ENCODE measurements at regions not wholly inside any gene's neighbourhood (a gene's known extent, or its start where the extent isn't known, plus 50 kb on each side); places are given as distances from the start of the nearest gene placed in this dataset.

DNA sequence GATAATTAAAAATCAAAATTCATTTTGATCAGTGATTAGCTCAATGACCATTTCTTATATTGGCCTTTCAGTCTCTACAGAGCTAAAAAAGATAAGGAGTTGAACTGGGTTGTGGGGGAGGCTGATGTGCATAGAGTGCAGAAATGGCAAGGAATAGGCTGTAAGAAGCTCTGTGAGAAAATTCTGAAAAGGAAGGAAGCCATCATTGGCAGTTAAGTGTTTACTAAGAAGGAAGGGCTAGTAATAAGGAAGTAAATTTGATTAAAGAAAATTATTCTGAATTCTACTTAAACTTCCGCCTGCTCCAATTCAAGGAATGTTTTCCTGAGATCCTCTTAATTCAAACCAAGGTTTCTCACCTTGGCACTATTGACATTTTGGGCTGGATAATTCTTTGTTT, 187.5 kb downstream of the MZT1 start:
- no peak for DNase-seq (ENCODE audit: low spot score)
- in situ Hi-C loops (cut with HindIII; ENCODE audit: low sequenced_read_pairs): no loop called here

DNA sequence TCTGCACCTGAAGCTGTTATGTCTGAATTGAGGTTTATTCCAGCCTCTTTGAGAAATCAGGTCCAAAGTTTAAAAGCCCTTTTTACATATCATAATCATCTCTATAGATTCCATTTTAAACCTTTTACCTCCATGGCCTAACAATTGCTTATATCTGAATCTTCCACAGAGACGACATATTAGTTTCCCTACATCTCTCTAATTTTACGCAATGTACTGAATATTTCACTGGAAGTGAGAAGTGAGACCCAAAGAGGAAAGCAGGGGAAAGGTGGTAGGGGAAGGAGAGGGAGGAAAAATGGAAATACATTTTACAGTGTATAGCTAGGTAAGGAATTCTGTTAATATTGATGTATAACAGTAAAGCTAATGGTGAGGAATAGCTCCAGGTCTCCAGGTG, 189.6 kb downstream of the MZT1 start:
- in situ Hi-C loops (cut with HindIII; ENCODE audit: low sequenced_read_pairs): no loop called here
- no peak for DNase-seq (ENCODE audit: low spot score)

DNA sequence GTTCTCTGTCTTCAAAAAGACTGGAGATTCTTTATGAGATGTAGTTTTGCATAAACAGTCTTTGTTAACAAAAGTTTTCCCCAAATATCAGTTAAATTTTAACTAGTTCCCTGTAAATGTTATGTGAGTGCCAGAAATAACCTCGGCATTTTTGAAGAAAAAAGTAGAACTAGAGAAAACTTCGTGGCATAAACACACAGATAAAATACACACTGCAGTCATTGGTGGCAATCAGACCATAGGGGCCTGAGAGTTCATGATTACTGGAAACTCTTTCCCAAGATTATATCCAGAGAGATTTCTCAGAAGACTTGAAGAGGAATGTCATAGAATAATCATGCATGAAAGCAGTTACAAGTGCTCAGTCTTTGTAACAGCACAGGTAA, 190.0 kb downstream of the MZT1 start:
- DNase-seq (ENCODE audit: low spot score): no peak
- in situ Hi-C loops (cut with HindIII; ENCODE audit: low sequenced_read_pairs): no loop called here

DNA sequence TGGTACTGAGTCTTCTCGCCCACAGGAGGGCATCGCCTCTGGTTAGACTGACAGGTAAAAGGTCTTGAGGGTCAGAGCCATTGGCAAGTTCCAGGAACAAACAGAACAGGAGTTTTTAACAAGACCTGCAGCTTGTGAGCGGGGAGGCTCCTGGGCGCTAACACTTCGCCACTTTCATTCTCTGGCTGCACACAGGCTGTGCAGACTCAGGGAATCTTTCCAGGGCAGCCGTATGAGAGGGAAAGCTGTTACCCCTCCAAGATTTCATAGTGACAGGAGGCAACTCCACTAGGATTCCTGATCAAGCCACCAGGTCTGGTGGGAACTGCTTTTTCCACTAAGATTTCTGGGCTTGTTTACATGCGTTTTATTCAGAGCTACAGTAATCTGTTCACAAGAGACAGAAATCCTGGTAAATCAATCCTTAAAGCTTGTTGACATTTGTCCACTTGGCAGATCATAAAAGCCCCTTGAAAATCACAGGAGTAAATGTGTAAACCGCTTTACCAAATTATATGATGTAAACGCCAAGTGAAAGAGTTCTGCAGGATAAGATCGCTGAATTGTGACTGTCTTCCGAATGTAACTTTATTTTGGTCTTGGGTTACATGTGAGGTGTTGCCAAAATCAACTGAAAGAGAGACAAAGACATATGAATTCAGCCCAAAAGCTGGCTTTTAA, 190.6 kb downstream of the MZT1 start:
- in situ Hi-C loops (cut with HindIII; ENCODE audit: low sequenced_read_pairs): no loop called here
- DNase-seq (ENCODE audit: low spot score): peak; percentile 84

DNA sequence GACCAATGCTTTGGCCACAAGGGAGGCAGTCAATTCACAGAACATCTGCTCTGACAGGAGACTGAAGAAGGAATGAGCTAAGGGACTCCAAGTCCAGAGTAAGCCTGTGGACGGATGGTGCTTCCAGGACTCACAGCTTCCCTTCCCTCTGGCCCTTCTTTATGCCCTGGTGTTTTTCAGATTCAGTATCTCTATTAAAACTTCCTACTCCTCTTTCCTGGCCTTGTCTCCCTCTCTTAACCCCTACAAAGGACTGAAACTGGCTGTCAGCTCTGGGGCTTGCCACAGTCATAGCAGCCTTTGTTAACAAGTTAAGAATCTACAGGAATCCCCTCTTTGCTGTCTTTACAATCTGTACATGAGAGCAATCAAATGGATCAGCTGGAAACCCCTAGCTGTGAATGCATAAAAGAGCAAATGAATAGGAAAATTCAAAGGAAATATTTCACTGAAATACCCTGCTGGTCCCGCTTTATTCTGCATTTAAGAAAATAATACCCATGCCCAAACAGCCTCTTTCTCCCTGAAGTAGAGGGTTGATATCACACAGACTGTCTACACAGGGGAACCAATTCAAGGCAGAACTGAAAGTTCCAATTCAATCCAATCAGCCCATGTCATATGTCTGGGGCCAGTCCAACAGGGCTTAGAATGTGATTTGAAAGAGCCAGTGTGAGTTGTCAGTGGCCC, 192.3 kb downstream of the MZT1 start:
- in situ Hi-C loops (cut with HindIII; ENCODE audit: low sequenced_read_pairs): no loop called here
- no peak for DNase-seq (ENCODE audit: low spot score)

DNA sequence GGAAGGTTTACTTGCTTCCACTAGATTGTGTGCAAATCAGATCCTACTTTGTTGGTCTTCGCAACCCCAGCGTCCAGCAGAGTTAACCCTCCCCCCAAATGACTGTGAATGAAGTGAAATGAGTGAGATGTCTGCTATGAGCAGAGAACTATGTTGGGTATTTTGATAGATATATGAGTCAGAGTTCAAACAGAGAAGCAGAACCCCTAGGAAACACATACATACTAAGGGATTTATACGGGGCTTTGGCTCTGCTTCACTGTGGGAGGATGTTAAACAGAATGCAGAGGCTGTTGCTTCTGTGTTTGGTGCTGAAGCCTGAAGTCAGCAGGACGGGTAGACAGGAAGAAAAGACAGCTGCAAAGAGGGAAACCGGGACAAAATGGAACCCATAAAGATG, 197.0 kb downstream of the MZT1 start:
- in situ Hi-C loops (cut with HindIII; ENCODE audit: low sequenced_read_pairs): no loop called here
- DNase-seq (ENCODE audit: low spot score): no peak

DNA sequence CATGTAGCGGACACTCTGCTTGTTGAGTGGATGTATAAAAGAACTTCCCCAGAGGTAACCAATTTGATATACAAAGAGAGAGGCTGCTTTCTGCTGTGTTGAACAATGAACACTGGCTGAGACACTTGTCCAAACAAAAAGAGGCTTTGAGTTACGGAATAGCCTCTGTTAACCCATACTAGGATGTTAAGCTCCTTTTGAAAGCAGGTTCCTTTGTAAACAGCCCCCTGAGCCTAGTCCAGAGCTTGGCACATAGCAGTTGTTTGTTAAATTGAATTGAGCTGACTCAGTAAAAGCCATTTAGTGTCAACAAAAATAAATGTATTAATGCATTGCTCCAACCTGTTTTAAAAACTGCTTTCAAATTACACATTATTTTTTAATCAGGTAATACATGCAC, 200.1 kb downstream of the MZT1 start:
- in situ Hi-C loops (cut with HindIII; ENCODE audit: low sequenced_read_pairs): no loop called here
- no peak for DNase-seq (ENCODE audit: low spot score)

DNA sequence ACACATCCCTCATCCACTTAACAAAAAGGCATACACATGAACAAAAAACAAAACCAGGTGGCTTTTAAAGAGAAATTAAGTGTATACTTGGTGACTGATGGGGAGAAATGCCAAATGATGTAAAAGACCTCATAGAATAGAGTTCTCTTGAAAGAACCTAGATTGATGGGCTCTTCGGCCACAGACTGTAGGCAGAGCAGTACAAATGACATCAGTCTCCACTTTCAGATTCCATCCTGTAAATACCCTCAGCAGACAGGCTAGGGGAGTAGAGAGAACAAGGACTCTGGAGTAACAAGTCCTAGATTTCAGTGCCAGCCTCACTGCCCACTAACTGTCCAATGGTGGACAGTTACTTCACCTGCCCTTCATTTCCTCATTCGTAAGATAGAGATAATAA, 203.8 kb downstream of the MZT1 start:
- in situ Hi-C loops (cut with HindIII; ENCODE audit: low sequenced_read_pairs): no loop called here
- DNase-seq (ENCODE audit: low spot score): no peak

DNA sequence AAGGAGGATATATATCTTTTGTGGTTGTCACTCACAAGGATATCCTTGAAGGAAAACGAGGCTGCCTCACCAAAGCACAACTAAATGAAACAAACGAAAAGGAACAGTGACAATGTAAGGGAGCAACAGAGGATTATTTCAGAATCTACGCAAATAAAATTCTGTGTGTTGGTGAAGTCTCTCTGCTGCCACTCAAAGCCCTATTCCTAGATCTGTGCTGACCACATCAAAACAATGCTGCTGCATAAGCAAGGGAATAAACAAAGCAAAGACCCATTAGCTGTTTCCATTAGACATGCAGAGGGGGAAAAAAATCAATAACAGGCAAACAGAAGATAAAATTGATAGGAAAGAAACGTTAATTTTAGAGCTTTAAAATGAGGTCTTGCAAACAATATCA, 204.4 kb downstream of the MZT1 start:
- in situ Hi-C loops (cut with HindIII; ENCODE audit: low sequenced_read_pairs): no loop called here
- no peak for DNase-seq (ENCODE audit: low spot score)

DNA sequence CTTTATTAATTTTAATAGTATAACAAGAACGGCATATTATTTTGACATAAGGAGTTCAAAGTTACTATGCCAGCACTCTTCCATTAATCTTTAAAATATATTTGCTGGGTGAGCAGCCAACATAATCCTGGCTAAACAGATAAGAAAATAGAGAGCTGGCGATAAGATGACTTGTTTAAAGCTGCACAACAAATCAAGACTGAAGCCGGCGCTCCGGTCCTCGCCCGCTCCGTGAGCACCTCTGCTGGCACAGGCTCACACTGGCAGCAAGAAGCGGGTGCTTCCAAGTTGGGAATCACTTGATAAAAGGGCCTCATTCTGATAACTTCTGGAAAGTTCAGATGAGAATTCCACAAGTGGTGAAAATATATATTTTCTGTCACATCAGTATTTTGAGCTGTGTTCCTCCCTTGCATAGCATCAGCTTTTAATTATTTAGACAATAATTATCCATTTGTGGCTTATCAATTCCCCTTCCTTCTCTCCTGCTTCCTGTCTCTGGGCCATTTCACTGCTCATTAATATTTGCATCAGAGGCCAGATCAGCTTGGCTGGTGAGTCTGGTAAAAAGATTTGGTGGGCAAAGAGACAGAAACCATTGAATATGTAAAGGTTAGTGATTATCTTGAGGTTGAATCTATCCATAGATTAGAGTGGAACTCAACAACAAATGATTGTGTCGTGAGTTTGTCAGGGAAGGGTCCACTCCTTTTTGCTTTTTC, 205.3 kb downstream of the MZT1 start:
- in situ Hi-C loops (cut with HindIII; ENCODE audit: low sequenced_read_pairs): no loop called here

DNA sequence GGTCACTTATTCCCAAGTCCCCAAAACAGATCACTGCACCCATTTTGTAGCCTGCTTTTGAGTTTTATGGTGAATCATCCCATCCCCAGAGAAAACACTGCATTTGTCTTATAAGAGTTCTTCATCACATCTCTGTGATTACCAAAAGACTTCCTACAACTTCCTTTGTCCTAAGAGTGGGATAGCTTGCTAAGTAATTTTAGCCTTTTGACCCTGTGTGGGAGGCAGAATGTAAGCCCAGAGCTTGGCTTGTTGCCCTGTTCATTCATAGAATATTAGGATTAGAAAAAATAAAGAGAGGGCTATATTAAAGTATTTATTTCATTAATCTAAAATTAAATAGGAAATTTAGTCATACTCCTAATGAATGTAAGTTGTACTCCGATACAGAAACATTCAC, 213.3 kb downstream of the MZT1 start:
- no peak for DNase-seq (ENCODE audit: low spot score)
- in situ Hi-C loops (cut with HindIII; ENCODE audit: low sequenced_read_pairs): no loop called here

More for the DNA sequence above, 205.3 kb downstream of the MZT1 start:
- DNase-seq (ENCODE audit: low spot score): no peak

DNA sequence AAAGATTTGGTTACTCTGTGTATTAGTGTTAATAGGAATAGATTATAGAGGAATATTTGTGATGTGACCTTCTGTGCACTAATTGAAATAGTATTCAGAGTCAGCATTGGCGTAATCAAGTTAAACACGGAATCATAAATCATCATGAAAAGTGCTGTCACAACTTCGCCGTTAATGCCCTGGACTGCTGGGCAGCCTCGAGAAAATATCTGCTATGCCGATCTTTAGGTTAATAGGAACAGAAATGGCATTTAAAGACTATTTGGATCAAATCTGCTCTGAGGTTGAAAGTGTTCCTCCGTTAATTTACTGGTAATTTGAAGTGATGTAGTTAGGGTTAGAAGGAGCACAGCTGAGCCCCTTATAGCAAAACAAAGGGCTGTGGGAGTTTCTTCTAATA, 219.0 kb downstream of the MZT1 start:
- in situ Hi-C loops (cut with HindIII; ENCODE audit: low sequenced_read_pairs): no loop called here
- DNase-seq (ENCODE audit: low spot score): no peak

DNA sequence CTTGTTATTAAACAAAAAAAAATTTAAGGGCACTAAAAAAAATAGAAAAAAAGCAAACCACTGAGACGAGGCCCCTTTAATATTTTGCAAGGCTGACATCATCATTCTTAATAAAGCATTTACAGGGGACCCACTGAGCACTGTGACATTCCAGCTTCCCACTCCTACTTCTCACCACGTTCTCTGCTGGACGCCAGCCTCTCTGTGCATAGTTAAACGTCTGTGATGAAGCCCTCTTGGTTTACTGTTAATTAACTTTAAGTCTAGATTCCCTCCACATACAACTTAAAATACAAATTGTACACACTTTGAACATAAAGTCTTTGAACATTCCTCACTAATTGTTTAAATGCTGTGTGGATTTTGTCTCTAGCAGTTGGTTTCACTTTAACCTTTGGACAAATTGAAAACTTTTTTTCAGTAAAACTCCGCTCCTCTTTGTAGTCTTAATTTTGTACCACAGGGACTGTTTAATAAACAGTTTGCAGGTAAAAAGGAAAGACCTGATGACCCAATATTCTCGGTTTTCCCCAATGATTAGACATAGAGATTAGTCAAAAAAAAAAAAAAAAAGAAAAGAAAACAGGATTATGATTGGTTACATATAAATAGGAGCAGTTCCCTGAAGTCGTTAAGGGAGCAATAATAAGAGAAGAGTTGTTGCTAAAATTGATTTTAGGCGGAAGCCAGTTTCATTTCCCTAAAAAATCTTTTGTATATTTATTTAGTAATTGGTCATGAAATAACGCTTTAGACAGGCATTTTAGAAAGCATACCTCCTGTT, 219.8 kb downstream of the MZT1 start:
- in situ Hi-C loops (cut with HindIII; ENCODE audit: low sequenced_read_pairs): no loop called here

DNA sequence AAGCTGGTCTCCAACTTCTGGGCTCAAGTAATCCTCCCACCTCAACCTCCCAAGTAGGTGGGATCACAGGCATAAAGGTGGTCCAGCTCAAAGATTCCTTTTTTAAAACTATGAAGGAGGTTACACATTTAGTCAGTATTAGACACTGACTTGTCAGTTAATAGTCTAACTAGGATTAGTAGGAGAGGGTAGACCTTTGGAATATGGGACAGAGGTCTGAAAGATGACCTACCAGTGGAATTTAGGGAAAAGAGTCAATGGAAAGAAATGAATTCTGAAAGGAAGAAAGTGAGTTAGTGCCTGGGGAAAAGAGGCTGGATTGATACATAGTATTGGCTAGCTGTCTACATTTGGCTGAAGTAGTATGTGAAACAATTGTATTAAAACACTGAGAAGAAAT, 220.7 kb downstream of the MZT1 start:
- DNase-seq (ENCODE audit: low spot score): no peak
- in situ Hi-C loops (cut with HindIII; ENCODE audit: low sequenced_read_pairs): no loop called here

More for the DNA sequence above, 219.8 kb downstream of the MZT1 start:
- no peak for DNase-seq (ENCODE audit: low spot score)

DNA sequence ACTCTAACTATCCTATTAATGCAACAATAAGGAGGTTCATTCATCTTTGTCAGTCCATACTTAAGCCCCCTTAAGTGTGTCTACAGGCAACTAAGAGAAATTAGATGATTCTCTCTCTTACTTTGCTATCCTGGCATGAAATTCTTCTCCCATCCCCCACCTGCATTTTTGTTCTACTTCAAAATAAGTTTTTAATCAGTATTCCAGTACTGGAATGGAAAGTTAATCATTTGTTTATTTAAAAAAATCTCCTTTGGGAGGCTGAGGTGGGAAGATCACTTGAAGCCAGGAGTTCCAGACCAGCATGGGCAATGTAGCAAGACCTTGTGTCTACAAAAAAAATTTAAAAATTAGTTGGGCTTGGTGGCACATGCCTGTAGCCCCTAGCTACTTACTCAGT, 222.1 kb downstream of the MZT1 start:
- in situ Hi-C loops (cut with HindIII; ENCODE audit: low sequenced_read_pairs): no loop called here
- DNase-seq (ENCODE audit: low spot score): no peak

DNA sequence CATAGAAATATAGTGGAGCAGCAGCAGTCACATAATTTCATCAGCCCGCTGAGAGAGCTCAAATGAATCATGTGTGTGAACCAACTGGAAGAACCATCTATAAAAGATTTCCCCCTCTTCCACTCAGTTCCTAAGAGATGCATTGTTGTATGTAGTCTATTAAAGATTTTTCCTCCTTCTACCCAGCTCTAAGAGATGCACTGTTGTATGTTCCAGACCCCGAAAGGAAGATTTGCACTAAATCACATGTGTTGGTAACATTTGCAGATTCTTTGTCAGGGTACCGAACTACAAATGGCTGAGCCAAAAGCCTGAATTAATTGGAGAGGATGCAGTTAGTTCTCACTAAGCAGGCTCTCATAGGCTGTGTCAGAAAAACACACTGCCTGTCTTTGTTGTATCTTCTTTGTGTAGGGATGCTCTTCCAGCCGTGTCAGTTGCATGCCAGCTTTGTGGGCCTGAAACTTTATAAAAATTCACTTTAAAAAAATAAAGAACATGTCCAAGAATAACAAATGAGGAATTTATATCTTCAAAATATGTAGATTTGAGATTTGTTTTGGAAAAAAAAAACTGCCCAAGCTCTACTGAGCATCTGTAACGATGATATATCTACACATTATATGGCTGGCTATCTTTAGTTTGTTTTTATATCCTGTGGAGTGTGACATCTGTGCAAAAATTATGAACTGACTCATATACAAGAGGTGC, 223.1 kb downstream of the MZT1 start:
- DNase-seq (ENCODE audit: low spot score): peak; percentile 59
- in situ Hi-C loops (cut with HindIII; ENCODE audit: low sequenced_read_pairs): no loop called here

DNA sequence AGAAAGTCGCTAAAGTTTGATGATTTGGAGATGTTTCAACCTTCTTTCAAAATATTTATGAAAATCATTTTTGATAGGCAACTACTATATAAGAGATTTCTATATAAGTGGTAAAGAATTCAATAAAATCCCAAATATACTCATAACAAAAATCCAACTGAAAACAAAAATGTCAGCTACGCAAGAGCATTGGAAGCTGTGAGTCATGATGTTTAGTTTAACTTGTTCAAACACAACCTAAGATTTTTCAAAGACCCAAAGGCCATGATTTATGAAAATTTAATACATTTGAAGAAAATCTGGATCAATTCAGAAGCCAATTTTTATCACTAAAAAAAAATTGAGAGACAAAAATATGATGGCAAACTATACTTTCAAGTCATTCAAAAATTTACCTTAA, 226.6 kb downstream of the MZT1 start:
- in situ Hi-C loops (cut with HindIII; ENCODE audit: low sequenced_read_pairs): no loop called here

DNA sequence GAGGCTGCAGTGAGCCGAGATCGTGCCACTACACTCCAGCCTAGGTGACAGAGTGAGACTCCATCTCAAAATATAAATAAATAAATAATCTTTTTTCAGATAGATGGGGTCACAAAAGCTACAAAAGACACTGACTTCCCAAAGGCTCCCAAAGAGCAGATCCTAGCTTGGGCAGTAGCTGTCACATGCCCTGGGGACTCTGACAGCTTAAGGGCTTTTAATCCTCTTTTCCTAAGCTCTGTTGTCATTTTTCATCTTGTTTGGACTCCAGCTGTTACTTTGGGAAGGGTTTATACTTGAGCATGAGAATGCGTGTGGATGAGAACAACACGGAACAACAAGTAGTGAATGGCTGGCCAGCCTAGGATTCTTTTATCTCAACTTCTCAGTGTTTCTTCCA, 231.7 kb downstream of the MZT1 start:
- in situ Hi-C loops (cut with HindIII; ENCODE audit: low sequenced_read_pairs): no loop called here
- DNase-seq (ENCODE audit: low spot score): no peak

More for the DNA sequence above, 226.6 kb downstream of the MZT1 start:
- no peak for DNase-seq (ENCODE audit: low spot score)

DNA sequence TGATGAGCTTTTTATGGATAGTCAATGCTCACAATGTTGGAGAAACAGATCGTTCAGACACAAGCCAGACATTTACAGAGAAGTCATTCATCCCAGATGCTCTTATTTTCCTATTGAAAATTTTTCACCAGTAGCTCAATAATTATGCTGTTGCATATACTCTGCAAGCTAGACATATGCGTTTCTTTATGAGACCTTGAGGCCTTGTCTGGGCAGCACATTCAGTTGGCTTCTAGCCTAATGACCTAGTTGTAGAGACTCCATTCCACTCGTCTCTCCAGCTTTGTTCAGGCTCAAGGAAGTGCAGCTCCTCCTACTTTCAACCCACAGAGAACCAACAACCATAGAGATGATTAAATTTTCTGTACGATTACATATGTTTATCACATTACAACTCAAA, 237.7 kb downstream of the MZT1 start:
- in situ Hi-C loops (cut with HindIII; ENCODE audit: low sequenced_read_pairs): no loop called here
- peak; percentile 60 for DNase-seq (ENCODE audit: low spot score)

Data from G401 (cell line).